ENCODE measurements at regions not wholly inside any gene's neighbourhood (a gene's known extent, or its start where the extent isn't known, plus 50 kb on each side); places are given as distances from the start of the nearest gene placed in this dataset.

DNA sequence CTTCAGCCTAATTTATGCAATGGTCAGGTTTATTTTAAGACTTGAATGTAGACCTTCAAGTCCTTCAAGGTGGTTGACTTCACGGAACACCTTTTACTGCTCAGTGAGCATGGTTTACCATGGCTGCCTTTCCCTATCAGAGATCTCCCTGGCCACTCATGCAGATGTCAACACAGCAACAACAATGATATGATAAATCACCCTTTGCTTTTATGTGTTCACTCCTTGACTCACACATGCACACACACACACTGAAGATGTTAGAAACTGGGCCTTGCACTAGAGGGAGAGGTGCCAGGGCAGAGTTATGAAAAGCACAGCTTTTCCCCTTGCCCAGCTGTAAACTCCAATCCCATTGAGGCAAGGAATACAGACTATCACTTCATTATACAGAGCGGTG lies 134.4 kb downstream of the WNT5A start:
- TF ChIP-seq EZH2 (IDR thresholded peaks at IDR 0.05) (no peak), POLR2AphosphoS5 (IDR thresholded peaks at IDR 0.05; ENCODE audit: borderline replicate concordance, low read depth, low read length) (no peak), FOXP2 (optimal IDR thresholded peaks at IDR 0.05; ENCODE audit: control extremely low read depth, extremely low read length, insufficient read depth) (no peak)

All from SK-N-MC (cell line).